Fibroblast of lung (primary cell): ENCODE measurements at regions not wholly inside any gene's neighbourhood (a gene's known extent, or its start where the extent isn't known, plus 50 kb on each side); places are given as distances from the start of the nearest gene placed in this dataset.

Experiments used
- CTCF ChIP-seq, 2 donors: IDR thresholded peaks in 1 of 2; conservative IDR thresholded peaks in 1 of 2; 1 replicate in 1 of 2; 2 replicates in 1 of 2; pipeline ENCODE4 v1.5.1; 2011 to 2012; ENCODE audit warnings: low read length in 2 of 2, control low read depth in 1 of 2, inconsistent platforms in 1 of 2, low read depth in 1 of 2, mild to moderate bottlenecking in 1 of 2
- EZH2 ChIP-seq: IDR thresholded peaks from 2 replicates; pipeline ENCODE4 v1.5.1; 2012; ENCODE audit warnings: low read length, control low read depth, mild to moderate bottlenecking; ENCODE audit errors: missing control alignments

- TF ChIP-seq CTCF (conservative IDR thresholded peaks at IDR 0.05 in 1 of 2, IDR thresholded peaks at IDR 0.05 in 1 of 2; ENCODE audit: low read depth in 1 of 2, low read length in 2 of 2) (no peak), EZH2 (no peak)
Measured at GRCh38 chr22:25494774-25495173, 69.7 kb upstream of the GRK3 start.
